ENCODE measurements at regions not wholly inside any gene's neighbourhood (a gene's known extent, or its start where the extent isn't known, plus 50 kb on each side); places are given as distances from the start of the nearest gene placed in this dataset.
A peak's percentile ranks its signal among the peaks of the same experiment; 100 is the strongest.

GRCh38 chr20:34163307-34163706 is 51.3 kb upstream of the EIF2S2 start:
- no peak for DNase-seq (ENCODE audit: low spot score)

- no peak for DNase-seq (ENCODE audit: low spot score)
Observed at GRCh38 chr20:34164381-34164984, 52.4 kb upstream of the EIF2S2 start.

GRCh38 chr20:34165018-34165619 is 53.1 kb upstream of the EIF2S2 start:
- no peak for DNase-seq (ENCODE audit: low spot score)

GRCh38 chr20:34171640-34172039 is 59.6 kb upstream of the EIF2S2 start:
- no peak for DNase-seq (ENCODE audit: low spot score)

- no peak for DNase-seq (ENCODE audit: low spot score)
Observed at GRCh38 chr20:34172926-34173325, 60.9 kb upstream of the EIF2S2 start.

GRCh38 chr20:34175079-34175478 is 63.0 kb upstream of the EIF2S2 start:
- DNase-seq (ENCODE audit: low spot score) = no peak

- no peak for DNase-seq (ENCODE audit: low spot score)
Observed at GRCh38 chr20:34175879-34176278, 63.8 kb upstream of the EIF2S2 start.

- no peak for DNase-seq (ENCODE audit: low spot score)
Observed at GRCh38 chr20:34177052-34177451, 64.2 kb upstream of the ASIP start.

GRCh38 chr20:34179637-34180360 is 61.4 kb upstream of the ASIP start:
- no peak for DNase-seq (ENCODE audit: low spot score)

GRCh38 chr20:34180460-34181120 is 60.6 kb upstream of the ASIP start:
- DNase-seq (ENCODE audit: low spot score) = no peak

GRCh38 chr20:34181484-34181883 is 59.7 kb upstream of the ASIP start:
- DNase-seq (ENCODE audit: low spot score) = no peak

- no peak for DNase-seq (ENCODE audit: low spot score)
Observed at GRCh38 chr20:34185766-34186620, 55.2 kb upstream of the ASIP start.

GRCh38 chr20:34189572-34190163 is 51.6 kb upstream of the ASIP start:
- DNase-seq (ENCODE audit: low spot score) = no peak

GRCh38 chr20:34190262-34190661 is 51.0 kb upstream of the ASIP start:
- no peak for DNase-seq (ENCODE audit: low spot score)

GRCh38 chr20:34190679-34191090 is 50.5 kb upstream of the ASIP start:
- DNase-seq (ENCODE audit: low spot score) = peak; percentile 88

All from iPS-NIHi11 (cell line).